IMR-90 (cell line): ENCODE measurements at regions not wholly inside any gene's neighbourhood (a gene's known extent, or its start where the extent isn't known, plus 50 kb on each side); places are given as distances from the start of the nearest gene placed in this dataset.

Experiments used
- ATAC-seq: fragments of 200-7000 bp; cut with Tn5 transposase; 2 replicates; pipeline ENCODE4 v1.9.1; 2020; ENCODE audit warnings: low read depth, mild to moderate bottlenecking, moderate library complexity
- BruUV-seq: library from RNA; stranded (reverse); fragments of 400-500 nt; replicated peaks from 2 replicates; lab custom pipeline; 2021; lab: Mats Ljungman, UMichigan
- CTCF ChIA-PET: fragments of 300-600 bp; formaldehyde crosslinking; extraction: SDS; loops from one replicate; lab custom pipeline; 2021; ENCODE audit warnings: antibody characterized with exemption; lab: Yijun Ruan, JAX
- POLR2A ChIA-PET: fragments of 300-600 bp; sonication (Branson Sonifier 250); formaldehyde crosslinking; loops from one replicate; lab custom pipeline; 2022; ENCODE audit warnings: antibody characterized with exemption; ENCODE audit not compliant: unreplicated experiment; lab: Charles Lee
- DNase-seq: peaks from one replicate; pipeline ENCODE4 v3.0.0; 2013
- H2AFZ ChIP-seq: replicated peaks from 2 replicates; pipeline ENCODE3; 2013; ENCODE audit warnings: low read length, mild to moderate bottlenecking; ENCODE audit not compliant: poor library complexity
- H2AK5ac ChIP-seq: 2 replicates; pipeline ENCODE4 v1.6.1; 2013; ENCODE audit warnings: low read depth, low read length, inconsistent platforms
- H2AK9ac ChIP-seq: replicated peaks from 2 replicates; pipeline ENCODE3; 2013; ENCODE audit warnings: mild to moderate bottlenecking, low read depth, low read length, moderate library complexity; ENCODE audit not compliant: poor library complexity
- H2BK120ac ChIP-seq: 2 replicates; pipeline ENCODE4 v1.6.1; 2013; ENCODE audit warnings: low read depth, low read length, inconsistent platforms
- H2BK15ac ChIP-seq: 3 replicates; pipeline ENCODE4 v1.6.1; 2013; ENCODE audit warnings: low read depth, low read length, inconsistent platforms
- H2BK20ac ChIP-seq: 2 replicates; pipeline ENCODE4 v1.6.1; 2013; ENCODE audit warnings: low read depth, mild to moderate bottlenecking, inconsistent platforms, low read length, moderate library complexity
- H2BK5ac ChIP-seq: 2 replicates; pipeline ENCODE4 v1.6.1; 2013; ENCODE audit warnings: mild to moderate bottlenecking, low read depth, low read length, inconsistent platforms; ENCODE audit not compliant: poor library complexity, severe bottlenecking
- H3K14ac ChIP-seq: replicated peaks from 2 replicates; pipeline ENCODE4 v1.6.1; 2013; ENCODE audit warnings: low read depth, low read length, inconsistent platforms
- H3K18ac ChIP-seq: 2 replicates; pipeline ENCODE4 v1.6.1; 2013; ENCODE audit warnings: low read depth, low read length, control low read depth
- H3K23ac ChIP-seq: 2 replicates; pipeline ENCODE4 v1.6.1; 2013; ENCODE audit warnings: low read depth, low read length, inconsistent platforms
- H3K27ac ChIP-seq: 2 replicates; pipeline ENCODE4 v1.5.1; 2013; ENCODE audit warnings: mild to moderate bottlenecking, control low read depth, low read length; ENCODE audit not compliant: insufficient read depth
- H3K27me3 ChIP-seq: 2 replicates; pipeline ENCODE4 v1.6.1; 2013; ENCODE audit warnings: low read length; ENCODE audit not compliant: control insufficient read depth, insufficient read depth
- H3K36me3 ChIP-seq: 2 replicates; pipeline ENCODE4 v1.6.1; 2013; ENCODE audit warnings: low read length, mixed read lengths; ENCODE audit not compliant: control insufficient read depth, insufficient read depth
- H3K4ac ChIP-seq: 2 replicates; pipeline ENCODE4 v1.6.1; 2013; ENCODE audit warnings: low read depth, low read length, inconsistent platforms
- H3K4me1 ChIP-seq: 2 replicates; pipeline ENCODE4 v1.6.1; 2013; ENCODE audit warnings: low read length, mixed read lengths; ENCODE audit not compliant: control insufficient read depth, insufficient read depth
- H3K4me2 ChIP-seq: 2 replicates; pipeline ENCODE4 v1.6.1; 2013; ENCODE audit warnings: low read depth, mild to moderate bottlenecking, control low read depth, low read length, moderate library complexity
- H3K4me3 ChIP-seq: 2 replicates; pipeline ENCODE4 v1.5.1; 2013; ENCODE audit warnings: low read depth, mild to moderate bottlenecking, control low read depth, low read length, moderate library complexity; ENCODE audit not compliant: insufficient read depth
- H3K56ac ChIP-seq: 2 replicates; pipeline ENCODE4 v1.6.1; 2013; ENCODE audit warnings: low read length, inconsistent platforms; ENCODE audit not compliant: insufficient read depth; ENCODE audit errors: extremely low read depth
- H3K79me1 ChIP-seq, 2 experiments: 2 replicates each; pipeline ENCODE4 v1.6.1; 2013; ENCODE audit warnings: low read length in 2 of 2, inconsistent platforms in 1 of 2, low read depth in 1 of 2
- H3K9ac ChIP-seq: 2 replicates; pipeline ENCODE4 v1.6.1; 2013; ENCODE audit warnings: low read depth, low read length, control low read depth
- H3K9me1 ChIP-seq: 2 replicates; pipeline ENCODE4 v1.6.1; 2013; ENCODE audit warnings: low read length, inconsistent platforms; ENCODE audit not compliant: insufficient read depth
- H3K9me3 ChIP-seq: 2 replicates; pipeline ENCODE4 v1.6.1; 2013; ENCODE audit warnings: low read length; ENCODE audit not compliant: control insufficient read depth, insufficient read depth
- H4K20me1 ChIP-seq: 2 replicates; pipeline ENCODE4 v1.6.1; 2013; ENCODE audit warnings: low read length, inconsistent platforms; ENCODE audit not compliant: insufficient read depth
- H4K5ac ChIP-seq: 2 replicates; pipeline ENCODE4 v1.6.1; 2013; ENCODE audit warnings: mild to moderate bottlenecking, low read depth, low read length, control low read depth
- H4K8ac ChIP-seq, 2 experiments: 2 replicates each; pipeline ENCODE4 v1.6.1; 2013; ENCODE audit warnings: low read depth in 2 of 2, low read length in 2 of 2, control low read depth in 1 of 2, inconsistent platforms in 1 of 2
- H4K91ac ChIP-seq: 2 replicates; pipeline ENCODE4 v1.6.1; 2013; ENCODE audit warnings: low read depth, low read length, inconsistent platforms; ENCODE audit not compliant: insufficient read depth
- BHLHE40 ChIP-seq: fragments of 150-350 bp; IDR thresholded peaks from 2 replicates; pipeline ENCODE4 v1.6.1; 2016; ENCODE audit warnings: mild to moderate bottlenecking, low read depth, low read length
- CTCF ChIP-seq: conservative IDR thresholded peaks from 2 replicates; pipeline ENCODE4 v1.5.1; 2012; ENCODE audit warnings: mild to moderate bottlenecking, low read depth, low read length, improper control_type of control experiment
- ELK1 ChIP-seq: fragments of 150-350 bp; IDR thresholded peaks from 2 replicates; pipeline ENCODE4 v1.6.1; 2016; ENCODE audit warnings: low read depth, mild to moderate bottlenecking, low read length, moderate library complexity, borderline replicate concordance
- FOS ChIP-seq: fragments of 150-350 bp; IDR thresholded peaks from 2 replicates; pipeline ENCODE4 v1.6.1; 2016; ENCODE audit warnings: low read depth, low read length
- MAZ ChIP-seq: IDR thresholded peaks from 2 replicates; pipeline ENCODE4 v1.6.1; 2012; ENCODE audit warnings: low read depth, mild to moderate bottlenecking, low read length, improper control_type of control experiment, moderate library complexity, borderline replicate concordance
- MXI1 ChIP-seq: IDR thresholded peaks from 2 replicates; pipeline ENCODE4 v1.6.1; 2012; ENCODE audit warnings: low read depth, mild to moderate bottlenecking, low read length, moderate library complexity, borderline replicate concordance
- NFE2L2 ChIP-seq: fragments of 150-350 bp; IDR thresholded peaks from 2 replicates; pipeline ENCODE4 v1.6.1; 2016; ENCODE audit warnings: low read depth, mild to moderate bottlenecking, low read length
- POLR2A ChIP-seq: IDR thresholded peaks from 2 replicates; pipeline ENCODE4 v1.6.1; 2012; ENCODE audit warnings: mild to moderate bottlenecking, low read depth, low read length
- RAD21 ChIP-seq: IDR thresholded peaks from 2 replicates; pipeline ENCODE4 v1.6.1; 2012; ENCODE audit warnings: low read length, improper control_type of control experiment
- RCOR1 ChIP-seq: IDR thresholded peaks from 2 replicates; pipeline ENCODE4 v1.6.1; 2012; ENCODE audit warnings: mild to moderate bottlenecking, low read length, improper control_type of control experiment; ENCODE audit not compliant: insufficient replicate concordance
- RFX5 ChIP-seq: IDR thresholded peaks from 2 replicates; pipeline ENCODE4 v1.8.0; 2012; ENCODE audit warnings: low read depth, mild to moderate bottlenecking, low read length, moderate library complexity
- SMC3 ChIP-seq: fragments of 150-350 bp; IDR thresholded peaks from 2 replicates; pipeline ENCODE4 v1.6.1; 2016; ENCODE audit warnings: low read depth, mild to moderate bottlenecking, antibody characterized with exemption, low read length, moderate library complexity
- WGBS, 2 experiments: methylation state at CpG; one replicate each; pipeline versions ENCODE4 v1.1.5 to v1.1.7; 2013; ENCODE audit warnings: missing lambda C conversion rate in 2 of 2; ENCODE audit not compliant: insufficient read length in 1 of 2; ENCODE audit errors: extremely low coverage in 2 of 2; 5-methylcytosine and 5-hydroxymethylcytosine counted together
- dilution Hi-C: fragments of 300-500 bp; cut with HindIII; formaldehyde crosslinking; loops from one replicate; pipeline ENCODE4 v1.14.3; 2018; ENCODE audit warnings: low sequenced_read_pairs; ENCODE audit not compliant: unreplicated experiment
- in situ Hi-C: fragments of 300-500 bp; cut with MboI; formaldehyde crosslinking; loops from 3 replicates; pipeline ENCODE4 v1.14.3; 2019; ENCODE audit warnings: low sequenced_read_pairs, inconsistent platforms, mixed read lengths
- intact Hi-C: fragments of 100-400 bp; cut with micrococcal nuclease; formaldehyde crosslinking; loops from 2 replicates; pipeline ENCODE4 v1.10.0; 2022

GRCh38 chr10:65125212-65125611 is 1604.0 kb downstream of the REEP3 start:
- Histone ChIP-seq H3K9me1 (no peaks in the 10 kb centered on the region), H3K4ac (no peak overlapping the region), H2BK15ac (no peak overlapping the region), H3K14ac (no peak overlapping the region), H4K20me1 (no peaks in the 10 kb centered on the region), H2BK20ac (no peak overlapping the region), H4K5ac (no peak overlapping the region), H3K4me1 (no peaks in the 10 kb centered on the region), H2AFZ (no peak overlapping the region), H3K23ac (no peak overlapping the region), H2BK120ac (no peak overlapping the region), H3K36me3 (no peaks in the 10 kb centered on the region), H3K9me3 (peaks cover 2% of the 10 kb centered on the region; the same call in 1 of the 2 replicates), H3K79me1 (no peaks in the 10 kb centered on the region), H3K4me3 (no peak overlapping the region), H3K56ac (no peak overlapping the region), H3K18ac (no peak overlapping the region), H2AK9ac (no peak overlapping the region), H2BK5ac (no peak overlapping the region), H2AK5ac (no peak overlapping the region), H3K4me2 (no peak overlapping the region), H4K8ac (no peak overlapping the region), H3K27ac (no peak overlapping the region), H3K9ac (no peak overlapping the region), H4K91ac (no peak overlapping the region), H3K27me3 (no peaks in the 10 kb centered on the region)
- ChIA-PET CTCF (no interaction called here), POLR2A (no interaction called here)
- no TSS peak for BruUV-seq
- intact Hi-C loops (no loop called here), dilution Hi-C loops (no loop called here), in situ Hi-C loops (no loop called here)
- whole genome bisulfite sequencing, 2 experiments = no CpG with 5 or more reads among the region's 2 CpGs
- ATAC-seq = no peak
- TF ChIP-seq SMC3 (no peak), RCOR1 (no peak), MXI1 (no peak), CTCF (no peak), POLR2A (no peak), RAD21 (no peak), BHLHE40 (no peak), ELK1 (no peak), RFX5 (no peak), FOS (no peak), NFE2L2 (no peak), MAZ (no peak)
- no peak for DNase-seq
